Heart left ventricle (tissue), 13 donors: ENCODE measurements at regions not wholly inside any gene's neighbourhood (a gene's known extent, or its start where the extent isn't known, plus 50 kb on each side); places are given as distances from the start of the nearest gene placed in this dataset.

Source experiments
- POLR2A ChIP-seq, 2 donors: fragments of 450-650 bp; IDR thresholded peaks; one replicate each; pipeline ENCODE4 v1.6.1; 2017; ENCODE audit warnings: antibody characterized with exemption in 2 of 2, mild to moderate bottlenecking in 2 of 2, moderate library complexity in 2 of 2
- TF ChIP-seq, protein P1 (sequence below), 12 donors: fragments of 200-600 bp; sonication (generic) in 4 of 12; IDR thresholded peaks; one replicate each; pipeline versions ENCODE4 v1.5.0 to v1.8.0; 2018 to 2022; ENCODE audit warnings: antibody characterized with exemption in 12 of 12, mild to moderate bottlenecking in 5 of 12
- donor health status: ischemic (EF 13 %, LVEDD 7.1; RV severe dilation, severe dysfunction).
- donor health status: DM: no; HTN: yes; CAD: no.
- donor health status: DM: no; HTN: no; CAD: no.
- donor health status: ischemic (EF 25% LVEDD 6.9; RV normal size, moderate dysfunction).
- donor health status: ischemic (EF 25% LVEDD 5.7; RV mildly dilated, moderate dysfunction).
- donor health status: ischemic (EF 35%, LVEDD 5.7; RV mildly dilated, moderate dysfunction).
- donor health status: nonischemic (EF 11% LVEDD 7.7; RV severe dilation, severe dysfunction).
- donor health status: DM: yes; HTN: yes; CAD: no.
- donor health status: PGD.
- donor health status: ischemic (EF 29% LVEDD 5.4; RV normal size, mild dysfunction).
- donor health status: nonischemic (EF 23%, LVEDD 6.1; RV moderate dilation, normal function).

DNA sequence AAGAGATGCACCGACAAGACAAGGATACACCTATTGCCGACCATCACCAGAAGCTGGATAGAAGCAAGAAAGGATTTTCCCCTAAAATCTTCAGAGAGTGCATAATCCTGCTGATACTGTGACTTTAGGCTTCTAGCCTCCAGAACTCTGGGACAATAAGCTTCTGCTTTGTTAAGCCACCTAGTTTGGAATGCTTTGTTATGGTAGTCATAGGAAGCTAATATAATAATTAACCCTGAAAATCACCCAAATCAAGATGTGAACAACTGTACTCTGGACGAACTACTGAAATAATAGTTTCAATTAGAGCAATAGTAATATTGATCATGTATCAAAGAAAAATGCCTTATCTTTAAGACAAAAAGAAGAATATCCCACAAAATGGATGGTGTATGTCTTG lies 524.6 kb downstream of the EFNB2 start:
- TF ChIP-seq, protein P1, sequence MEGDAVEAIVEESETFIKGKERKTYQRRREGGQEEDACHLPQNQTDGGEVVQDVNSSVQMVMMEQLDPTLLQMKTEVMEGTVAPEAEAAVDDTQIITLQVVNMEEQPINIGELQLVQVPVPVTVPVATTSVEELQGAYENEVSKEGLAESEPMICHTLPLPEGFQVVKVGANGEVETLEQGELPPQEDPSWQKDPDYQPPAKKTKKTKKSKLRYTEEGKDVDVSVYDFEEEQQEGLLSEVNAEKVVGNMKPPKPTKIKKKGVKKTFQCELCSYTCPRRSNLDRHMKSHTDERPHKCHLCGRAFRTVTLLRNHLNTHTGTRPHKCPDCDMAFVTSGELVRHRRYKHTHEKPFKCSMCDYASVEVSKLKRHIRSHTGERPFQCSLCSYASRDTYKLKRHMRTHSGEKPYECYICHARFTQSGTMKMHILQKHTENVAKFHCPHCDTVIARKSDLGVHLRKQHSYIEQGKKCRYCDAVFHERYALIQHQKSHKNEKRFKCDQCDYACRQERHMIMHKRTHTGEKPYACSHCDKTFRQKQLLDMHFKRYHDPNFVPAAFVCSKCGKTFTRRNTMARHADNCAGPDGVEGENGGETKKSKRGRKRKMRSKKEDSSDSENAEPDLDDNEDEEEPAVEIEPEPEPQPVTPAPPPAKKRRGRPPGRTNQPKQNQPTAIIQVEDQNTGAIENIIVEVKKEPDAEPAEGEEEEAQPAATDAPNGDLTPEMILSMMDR (IDR thresholded peaks at IDR 0.05), result no peak
- TF ChIP-seq POLR2A (IDR thresholded peaks at IDR 0.05), result no peak
